ENCODE measurements at regions not wholly inside any gene's neighbourhood (a gene's known extent, or its start where the extent isn't known, plus 50 kb on each side); places are given as distances from the start of the nearest gene placed in this dataset.
A peak's percentile ranks its signal among the peaks of the same experiment; 100 is the strongest.

DNA sequence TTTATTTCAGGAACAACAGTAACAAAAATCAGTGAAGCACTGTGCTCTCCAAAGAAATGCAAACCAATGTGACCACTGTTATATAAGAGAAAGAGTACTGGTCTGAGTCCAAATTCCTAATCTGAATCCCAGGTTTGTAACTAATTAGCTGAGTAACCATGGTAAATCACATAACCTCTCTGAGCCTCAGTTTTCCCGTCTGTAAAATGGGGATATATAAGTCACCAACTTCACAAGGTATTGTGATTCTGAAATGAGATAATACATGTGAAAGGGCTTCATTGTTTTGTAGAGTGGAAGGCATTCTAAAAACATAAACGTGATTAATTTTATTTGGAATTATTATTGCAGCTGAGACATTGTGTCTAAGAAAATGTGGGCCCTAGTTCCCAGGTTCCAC is 91.3 kb upstream of the YPEL5 start:
- DNase-seq, result no peak

DNA sequence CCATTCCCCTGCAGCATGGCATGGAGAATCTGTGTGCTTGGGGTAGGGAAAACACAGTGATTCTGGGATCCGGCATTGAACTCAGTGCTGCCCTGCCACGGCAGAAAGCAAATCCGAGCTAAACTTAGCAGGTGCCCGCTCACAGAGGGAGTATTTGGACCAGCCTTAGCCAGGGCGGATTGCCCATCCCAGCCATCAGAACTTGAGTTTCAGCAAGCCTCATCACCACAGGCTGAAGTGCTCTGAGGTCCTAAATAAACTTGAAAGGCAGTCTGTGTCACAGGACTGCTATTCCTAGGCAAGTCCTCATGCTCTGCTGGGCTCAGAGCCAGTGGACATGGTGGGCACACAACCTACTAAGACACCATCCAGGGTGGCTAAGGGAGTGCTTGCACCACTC is 86.2 kb upstream of the YPEL5 start:
- no peak for DNase-seq

DNA sequence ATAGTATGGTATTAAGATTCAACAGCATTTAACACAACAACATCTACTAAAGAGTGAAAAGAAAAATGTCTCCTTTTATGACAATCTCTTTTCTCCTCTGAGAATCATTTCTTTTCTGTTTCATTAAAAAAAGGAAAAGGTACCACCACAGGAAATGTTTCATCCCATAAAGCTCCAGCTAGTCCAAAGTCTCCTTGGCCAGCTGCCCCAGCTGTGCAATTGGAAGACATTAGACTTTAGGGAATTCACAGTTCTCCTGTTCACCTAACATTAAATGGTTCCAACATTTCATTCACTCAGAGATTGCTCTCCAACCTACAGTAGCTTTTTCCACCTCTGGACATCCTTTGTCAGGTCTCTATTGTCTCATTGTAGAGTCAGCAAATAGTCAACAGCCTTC is 78.7 kb upstream of the YPEL5 start:
- DNase-seq, result no peak

GRCh38 chr2:30072250-30072842 is 74.5 kb upstream of the YPEL5 start:
- DNase-seq, result peak; percentile 46

DNA sequence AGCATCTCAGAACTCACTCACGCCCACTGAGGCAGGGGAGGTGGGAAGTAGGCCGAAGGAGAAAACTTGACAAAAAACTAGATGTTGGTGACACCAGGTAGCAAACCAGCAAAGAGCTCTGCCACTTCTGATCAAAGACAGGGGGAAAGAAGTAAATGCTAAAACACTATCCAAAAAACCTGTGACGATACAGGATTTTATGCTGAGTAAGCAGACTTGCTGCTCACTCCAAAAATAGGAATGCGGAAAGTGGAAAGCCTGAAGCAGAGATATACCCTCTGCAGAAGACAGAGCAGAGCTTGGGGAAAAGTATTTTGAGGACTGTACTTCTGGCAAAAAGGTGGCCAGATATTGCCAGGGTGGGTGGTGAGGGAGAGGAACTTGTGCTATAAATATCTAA is 73.3 kb upstream of the YPEL5 start:
- DNase-seq, result no peak

DNA sequence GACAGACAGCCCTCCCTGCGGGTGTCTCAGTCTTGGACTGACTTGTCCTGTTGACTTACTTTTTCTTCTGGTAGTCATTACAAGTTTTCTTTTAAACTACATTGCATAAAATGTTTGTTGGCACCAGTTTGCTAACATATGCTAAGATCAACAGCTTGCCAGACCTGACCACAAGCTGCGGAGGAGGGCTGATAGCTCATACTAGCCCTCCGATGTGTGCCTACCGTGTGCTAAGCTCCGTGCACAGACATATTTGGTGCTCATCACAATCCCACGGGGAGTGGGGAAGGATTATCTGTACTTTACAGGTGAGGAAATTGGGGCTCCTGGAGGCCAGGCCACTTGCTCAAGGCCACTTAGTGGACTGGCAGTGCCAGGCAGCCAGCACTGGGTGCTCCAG is 72.8 kb upstream of the YPEL5 start:
- no peak for DNase-seq

GRCh38 chr2:30078521-30078920 is 68.3 kb upstream of the YPEL5 start:
- DNase-seq, result no peak

DNA sequence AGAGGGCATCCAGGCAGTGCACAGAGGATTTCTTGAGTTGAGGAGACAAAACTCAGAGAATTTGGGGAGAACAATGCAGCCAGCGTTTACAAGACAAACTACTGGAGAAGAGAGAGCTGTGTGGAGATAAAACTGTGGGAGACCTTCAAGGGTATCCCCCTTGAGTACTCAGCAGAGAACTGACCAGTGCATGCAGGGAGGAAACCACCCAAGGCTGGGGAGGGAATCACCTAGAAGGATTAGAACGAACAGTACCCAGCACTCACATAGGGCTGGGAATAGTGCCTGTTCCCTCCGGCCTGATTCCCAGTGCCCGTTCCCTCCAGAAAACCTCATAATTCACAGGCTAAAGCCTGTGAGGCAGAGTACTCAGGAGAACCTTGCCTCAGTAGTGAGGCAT is 61.9 kb upstream of the YPEL5 start:
- DNase-seq, result no peak

- no peak for DNase-seq
Observed at GRCh38 chr2:30089171-30089570, 57.6 kb upstream of the YPEL5 start.

GRCh38 chr2:30095402-30095801 is 51.4 kb upstream of the YPEL5 start:
- DNase-seq, result no peak

DNA sequence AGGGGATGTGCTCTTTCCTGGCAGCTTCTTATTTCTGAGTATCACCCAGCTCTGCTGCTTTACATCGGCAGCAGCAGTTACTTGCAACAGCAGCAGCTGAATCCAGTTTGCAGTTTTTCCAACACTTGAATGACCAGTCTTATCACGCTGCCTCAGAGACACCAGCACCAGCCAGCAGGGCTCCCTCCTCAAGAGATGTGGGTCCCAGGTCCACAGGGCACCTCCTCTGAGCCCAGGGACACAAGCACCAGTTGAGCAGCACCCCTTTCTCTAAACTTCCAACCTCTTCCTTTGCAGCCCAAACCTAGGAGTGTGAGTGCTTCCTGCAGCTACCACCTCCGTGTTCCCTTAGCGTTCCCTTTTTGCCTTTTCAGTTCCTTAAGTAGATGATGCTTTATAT is 50.4 kb upstream of the YPEL5 start:
- DNase-seq, result no peak

Measured in NCI-H774 (cell line).